Mesodermal cell (in vitro differentiated cells): ENCODE measurements at regions not wholly inside any gene's neighbourhood (a gene's known extent, or its start where the extent isn't known, plus 50 kb on each side); places are given as distances from the start of the nearest gene placed in this dataset.
"Not testable (repeated sequence)": the region's sequence is repeated elsewhere in the genome, so short reads cannot be mapped to it uniquely, and the experiment has no call there.

Experiments
- H3K27ac ChIP-seq: 2 replicates; pipeline ENCODE4 v1.7.0; 2013; ENCODE audit warnings: mild to moderate bottlenecking, low read depth, low read length, moderate library complexity; ENCODE audit not compliant: severe bottlenecking
- H3K36me3 ChIP-seq: 2 replicates; pipeline ENCODE4 v1.7.1; 2013; ENCODE audit warnings: mild to moderate bottlenecking, low read length, moderate library complexity; ENCODE audit not compliant: control insufficient read depth, insufficient read depth
- H3K4me1 ChIP-seq: one replicate; pipeline ENCODE4 v1.7.1; 2013; ENCODE audit warnings: mild to moderate bottlenecking, low read length; ENCODE audit not compliant: insufficient read depth, control insufficient read depth, poor library complexity, severe bottlenecking
- H3K4me3 ChIP-seq: 2 replicates; pipeline ENCODE4 v1.7.0; 2013; ENCODE audit warnings: low read length, control low read depth, mild to moderate bottlenecking; ENCODE audit not compliant: insufficient read depth, poor library complexity, severe bottlenecking; ENCODE audit errors: extremely low read depth
- H3K9me3 ChIP-seq: 2 replicates; pipeline ENCODE4 v1.7.1; 2013; ENCODE audit warnings: mild to moderate bottlenecking, low read length, moderate library complexity; ENCODE audit not compliant: control insufficient read depth
- WGBS, 2 experiments: methylation state at CpG; one replicate each; pipeline ENCODE4 v1.1.5; 2013; ENCODE audit warnings: missing lambda C conversion rate in 2 of 2; ENCODE audit not compliant: insufficient coverage in 2 of 2; 5-methylcytosine and 5-hydroxymethylcytosine counted together

- no peak overlapping the region for H3K27ac ChIP-seq
- no peaks in the 10 kb centered on the region for H3K36me3 ChIP-seq
- H3K4me1 ChIP-seq = no peaks in the 10 kb centered on the region
- H3K9me3 ChIP-seq = peaks cover 70% of the 10 kb centered on the region
- 36 to 47% methylated on average over 2 of the region's 2 CpGs for WGBS, 2 experiments
- H3K4me3 ChIP-seq = no peak overlapping the region
These were observed 1015.3 kb downstream of the KCNJ18 start for GRCh38 chr17:22707626-22708025.

DNA sequence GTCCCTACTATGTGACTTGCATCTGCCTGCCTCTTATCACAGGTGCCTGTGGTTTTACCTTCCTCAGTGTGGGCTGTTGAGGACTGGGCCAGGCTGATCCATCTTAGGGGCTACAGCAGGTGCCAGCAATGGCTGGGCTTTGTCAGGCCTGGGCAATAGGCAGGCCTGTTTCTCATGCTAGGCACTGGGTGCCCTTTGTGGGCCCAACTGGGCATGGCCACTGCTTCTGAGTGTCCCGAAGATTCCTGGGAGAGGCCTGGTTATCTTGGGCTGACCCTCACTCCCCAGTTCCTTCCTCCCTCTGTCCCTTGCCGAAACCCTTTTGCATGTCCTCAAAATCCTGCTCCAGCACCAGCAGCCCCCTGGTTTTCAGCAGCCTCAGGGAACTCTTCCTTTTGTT, 1024.9 kb downstream of the KCNJ18 start:
- no peaks in the 10 kb centered on the region for H3K36me3 ChIP-seq
- no peaks in the 10 kb centered on the region for H3K4me1 ChIP-seq
- H3K27ac ChIP-seq = no peak overlapping the region
- H3K9me3 ChIP-seq = peaks cover 65% of the 10 kb centered on the region
- no peak overlapping the region for H3K4me3 ChIP-seq
- 84 to 88% methylated on average over 2 of the region's 2 CpGs for WGBS, 2 experiments

GRCh38 chr17:22718689-22719088, 1026.4 kb downstream of the KCNJ18 start:
- peaks cover 52% of the 10 kb centered on the region for H3K9me3 ChIP-seq
- H3K27ac ChIP-seq = no peak overlapping the region
- H3K4me1 ChIP-seq = no peaks in the 10 kb centered on the region
- H3K4me3 ChIP-seq = no peak overlapping the region
- 43% methylated on average over 1 of the region's 2 CpGs; no CpG with 5 or more reads in 1 of the 2 experiments for WGBS, 2 experiments
- H3K36me3 ChIP-seq = no peaks in the 10 kb centered on the region

GRCh38 chr17:22741066-22741465, 1048.7 kb downstream of the KCNJ18 start:
- peaks cover 49% of the 10 kb centered on the region for H3K9me3 ChIP-seq
- H3K27ac ChIP-seq, H3K4me3 ChIP-seq, H3K36me3 ChIP-seq, H3K4me1 ChIP-seq: not testable (repeated sequence)
- 89% methylated on average over 11 to 18 of the region's 27 CpGs for WGBS, 2 experiments
